OCI-LY7 (cell line): ENCODE measurements at regions not wholly inside any gene's neighbourhood (a gene's known extent, or its start where the extent isn't known, plus 50 kb on each side); places are given as distances from the start of the nearest gene placed in this dataset.

Experiments
- BruUV-seq: library from RNA; stranded (reverse); fragments of 400-500 nt; replicated peaks from 2 replicates; lab custom pipeline; 2021; lab: Mats Ljungman, UMichigan
- CTCF ChIA-PET: fragments of 300-600 bp; sonication (Branson Sonifier 250); formaldehyde crosslinking; loops from one replicate; lab custom pipeline; 2022; ENCODE audit warnings: antibody characterized with exemption; ENCODE audit not compliant: unreplicated experiment; lab: Charles Lee
- POLR2A ChIA-PET: fragments of 300-600 bp; sonication (Branson Sonifier 250); formaldehyde crosslinking; loops from one replicate; lab custom pipeline; 2022; ENCODE audit warnings: antibody characterized with exemption; lab: Charles Lee
- DNase-seq: peaks from one replicate; pipeline ENCODE4 v3.0.0-alpha.2; 2015; ENCODE audit warnings: low spot score
- H2AFZ ChIP-seq: fragments of 200-600 bp; sonication (generic), shearing (Covaris generic); 2 replicates; pipeline ENCODE4 v1.6.1; 2014; ENCODE audit warnings: mild to moderate bottlenecking, antibody characterized with exemption, low read length, moderate library complexity
- H3K27ac ChIP-seq: fragments of 200-600 bp; sonication (generic); 2 replicates; pipeline ENCODE4 v1.5.1; 2014; ENCODE audit warnings: mixed run types, low read depth, mild to moderate bottlenecking, moderate library complexity, low read length, inconsistent platforms; ENCODE audit not compliant: poor library complexity, severe bottlenecking
- H3K36me3 ChIP-seq: fragments of 200-600 bp; sonication (generic); 2 replicates; pipeline ENCODE4 v1.6.1; 2014; ENCODE audit warnings: mild to moderate bottlenecking, antibody characterized with exemption, low read length, moderate library complexity, mixed read lengths; ENCODE audit not compliant: insufficient read depth
- H3K4me1 ChIP-seq: fragments of 200-600 bp; sonication (generic); 2 replicates; pipeline ENCODE4 v1.5.1; 2014; ENCODE audit warnings: mild to moderate bottlenecking, low read length; ENCODE audit not compliant: insufficient read depth, poor library complexity, severe bottlenecking
- H3K4me2 ChIP-seq: fragments of 200-600 bp; sonication (generic); 2 replicates; pipeline ENCODE4 v1.6.1; 2014; ENCODE audit warnings: mild to moderate bottlenecking, low read length
- H3K4me3 ChIP-seq: fragments of 200-600 bp; sonication (generic); 2 replicates; pipeline ENCODE4 v1.5.1; 2014; ENCODE audit warnings: mild to moderate bottlenecking, low read depth, low read length; ENCODE audit not compliant: poor library complexity, severe bottlenecking
- H3K79me2 ChIP-seq: fragments of 200-600 bp; sonication (generic); 2 replicates; pipeline ENCODE4 v1.6.1; 2016; ENCODE audit warnings: low read depth, mild to moderate bottlenecking, low read length, moderate library complexity, mixed read lengths; ENCODE audit not compliant: insufficient read depth
- H3K9me2 ChIP-seq: fragments of 200-600 bp; sonication (generic); 2 replicates; pipeline ENCODE4 v1.6.1; 2016; ENCODE audit warnings: mild to moderate bottlenecking, low read length, mixed read lengths; ENCODE audit not compliant: insufficient read depth
- H3K9me3 ChIP-seq: fragments of 200-600 bp; sonication (generic); 2 replicates; pipeline ENCODE4 v1.6.1; 2014; ENCODE audit warnings: mild to moderate bottlenecking, mixed run types, low read length, mixed read lengths
- H4K20me1 ChIP-seq: fragments of 200-600 bp; sonication (generic); 2 replicates; pipeline ENCODE4 v1.6.1; 2014; ENCODE audit warnings: mild to moderate bottlenecking, antibody characterized with exemption, low read length, moderate library complexity, mixed read lengths; ENCODE audit not compliant: insufficient read depth
- CTCF ChIP-seq: fragments of 200-600 bp; sonication (generic); conservative IDR thresholded peaks from 2 replicates; pipeline ENCODE4 v1.5.1; 2014; ENCODE audit warnings: mild to moderate bottlenecking, antibody characterized with exemption, low read length, moderate library complexity, mixed read lengths
- EZH2phosphoT487 ChIP-seq: fragments of 200-600 bp; sonication (generic); IDR thresholded peaks from 2 replicates; pipeline ENCODE4 v1.6.1; 2018; ENCODE audit warnings: low read depth, borderline replicate concordance, mild to moderate bottlenecking, mixed run types, antibody characterized with exemption, low read length, moderate library complexity, mixed read lengths
- intact Hi-C: fragments of 100-400 bp; cut with micrococcal nuclease; formaldehyde crosslinking; loops from one replicate; pipeline ENCODE4 v1.10.0; 2022; ENCODE audit not compliant: unreplicated experiment

GRCh38 chr20:12737497-12737896 lies 271.3 kb upstream of the SPTLC3 start:
- Histone ChIP-seq H2AFZ (no peak overlapping the region), H3K79me2 (no peaks in the 10 kb centered on the region), H3K36me3 (no peaks in the 10 kb centered on the region), H4K20me1 (no peaks in the 10 kb centered on the region), H3K27ac (no peak overlapping the region), H3K4me3 (no peak overlapping the region), H3K4me1 (no peaks in the 10 kb centered on the region), H3K9me2 (no peaks in the 10 kb centered on the region), H3K4me2 (no peak overlapping the region), H3K9me3 (no peaks in the 10 kb centered on the region)
- POLR2A ChIA-PET: no interaction called here
- TF ChIP-seq CTCF (no peak), EZH2phosphoT487 (no peak)
- DNase-seq: no peak
- CTCF ChIA-PET: no interaction called here
- intact Hi-C loops: no loop called here
- BruUV-seq: no TSS peak

- Histone ChIP-seq H3K9me2 (no peaks in the 10 kb centered on the region), H2AFZ (no peak overlapping the region), H3K4me3 (no peak overlapping the region), H3K9me3 (no peaks in the 10 kb centered on the region), H3K36me3 (no peaks in the 10 kb centered on the region), H3K79me2 (no peaks in the 10 kb centered on the region), H3K4me1 (no peaks in the 10 kb centered on the region), H3K27ac (no peak overlapping the region), H4K20me1 (no peaks in the 10 kb centered on the region), H3K4me2 (no peak overlapping the region)
- no TSS peak for BruUV-seq
- TF ChIP-seq EZH2phosphoT487 (no peak), CTCF (no peak)
- no peak for DNase-seq
- intact Hi-C loops: no loop called here
- ChIA-PET POLR2A (no interaction called here), CTCF (no interaction called here)
Observed at GRCh38 chr20:12737900-12738299, 270.9 kb upstream of the SPTLC3 start.

- H3K9me2 ChIP-seq: no peaks in the 10 kb centered on the region
- BruUV-seq: no TSS peak
- no peaks in the 10 kb centered on the region for H3K36me3 ChIP-seq
- H2AFZ ChIP-seq: no peak overlapping the region
- H3K4me3 ChIP-seq: no peak overlapping the region
- ChIA-PET CTCF (no interaction called here), POLR2A (interaction anchor here (0.6 kb wide), 1 partner anchor 1894 kb away, joined by 3 read pairs; no protein-coding TSS in a partner anchor)
- intact Hi-C loops: no loop called here
- H3K4me1 ChIP-seq: no peaks in the 10 kb centered on the region
- no peak for DNase-seq
- no peaks in the 10 kb centered on the region for H3K9me3 ChIP-seq
- no peaks in the 10 kb centered on the region for H3K79me2 ChIP-seq
- H3K27ac ChIP-seq: no peak overlapping the region
- H4K20me1 ChIP-seq: no peaks in the 10 kb centered on the region
- no peak overlapping the region for H3K4me2 ChIP-seq
- TF ChIP-seq CTCF: no peak
- TF ChIP-seq EZH2phosphoT487: no peak
Observed at GRCh38 chr20:12740647-12741046, 268.1 kb upstream of the SPTLC3 start.
